ENCODE measurements at regions not wholly inside any gene's neighbourhood (a gene's known extent, or its start where the extent isn't known, plus 50 kb on each side); places are given as distances from the start of the nearest gene placed in this dataset.
"Not testable (repeated sequence)": the region's sequence is repeated elsewhere in the genome, so short reads cannot be mapped to it uniquely, and the experiment has no call there.

GRCh38 chr16:59355704-59356103 lies 621.6 kb upstream of the GOT2 start:
- no peak for FAIRE-seq

GRCh38 chr16:59351305-59351903 lies 617.3 kb upstream of the GOT2 start:
- no peak for FAIRE-seq

GRCh38 chr16:59350670-59351069 lies 616.6 kb upstream of the GOT2 start:
- no peak for FAIRE-seq

GRCh38 chr16:59342669-59343068 lies 608.6 kb upstream of the GOT2 start:
- FAIRE-seq, result no peak

GRCh38 chr16:59341368-59341767 lies 607.3 kb upstream of the GOT2 start:
- no peak for FAIRE-seq

- FAIRE-seq, result no peak
These were observed 605.8 kb upstream of the GOT2 start for GRCh38 chr16:59339871-59340270.

GRCh38 chr16:59336136-59336695 lies 602.1 kb upstream of the GOT2 start:
- FAIRE-seq, result no peak

- FAIRE-seq, result not testable (repeated sequence)
These were observed 597.6 kb upstream of the GOT2 start for GRCh38 chr16:59331708-59332107.

DNA sequence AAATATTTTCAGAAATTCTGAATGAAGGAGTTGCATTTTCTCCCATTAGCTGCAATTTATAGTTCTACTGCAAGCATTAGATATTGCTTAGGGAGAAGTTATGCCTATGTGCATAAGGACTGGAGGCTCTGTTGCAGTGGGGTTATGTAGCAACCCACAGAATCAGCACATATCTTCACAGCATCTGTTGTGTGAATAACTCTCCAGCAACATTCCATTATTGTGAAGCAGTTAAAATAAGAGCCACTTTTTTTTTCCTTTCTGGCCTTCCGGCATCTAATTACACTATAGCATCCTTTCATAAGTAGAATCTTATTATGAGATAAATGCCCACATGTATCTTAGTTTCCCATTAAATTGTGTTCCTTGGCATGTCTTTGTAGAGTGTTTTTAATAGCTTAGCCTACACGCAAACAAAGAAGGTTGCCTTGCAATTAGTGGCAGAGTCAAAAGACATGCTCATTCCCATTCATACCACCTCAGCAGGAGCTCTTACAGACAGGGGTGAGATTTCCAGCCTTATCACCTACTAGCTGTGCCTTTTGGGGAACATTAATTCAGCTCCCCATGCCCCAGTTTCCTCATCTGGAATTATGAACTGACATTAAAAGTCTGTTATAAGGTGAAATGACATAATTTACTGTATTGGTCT lies 596.0 kb upstream of the GOT2 start:
- no peak for FAIRE-seq

GRCh38 chr16:59328961-59329360 lies 594.8 kb upstream of the GOT2 start:
- FAIRE-seq, result no peak

- no peak for FAIRE-seq
These were observed 593.8 kb upstream of the GOT2 start for GRCh38 chr16:59327894-59328293.

GRCh38 chr16:59326955-59327354 lies 592.8 kb upstream of the GOT2 start:
- FAIRE-seq, result no peak

DNA sequence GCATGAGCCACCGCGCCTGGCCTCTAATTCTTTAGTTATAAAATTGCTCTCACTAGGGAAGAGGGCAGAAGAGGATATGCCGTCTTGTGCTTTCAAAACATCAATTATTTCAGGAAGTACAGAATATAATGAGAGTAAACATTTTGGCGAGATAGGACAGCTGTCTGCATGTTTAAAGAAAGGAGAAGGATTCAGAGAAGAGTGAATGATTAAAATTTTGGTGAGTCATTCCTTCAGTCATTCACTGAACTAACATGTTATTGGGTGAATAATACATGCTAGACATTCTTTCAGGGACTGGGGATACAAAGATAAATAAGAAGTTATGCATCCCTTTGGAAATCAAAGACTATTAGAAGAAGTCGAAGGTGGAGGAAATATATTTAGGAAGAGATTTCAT lies 590.3 kb upstream of the GOT2 start:
- FAIRE-seq, result no peak

GRCh38 chr16:59320657-59321056 lies 586.5 kb upstream of the GOT2 start:
- no peak for FAIRE-seq

DNA sequence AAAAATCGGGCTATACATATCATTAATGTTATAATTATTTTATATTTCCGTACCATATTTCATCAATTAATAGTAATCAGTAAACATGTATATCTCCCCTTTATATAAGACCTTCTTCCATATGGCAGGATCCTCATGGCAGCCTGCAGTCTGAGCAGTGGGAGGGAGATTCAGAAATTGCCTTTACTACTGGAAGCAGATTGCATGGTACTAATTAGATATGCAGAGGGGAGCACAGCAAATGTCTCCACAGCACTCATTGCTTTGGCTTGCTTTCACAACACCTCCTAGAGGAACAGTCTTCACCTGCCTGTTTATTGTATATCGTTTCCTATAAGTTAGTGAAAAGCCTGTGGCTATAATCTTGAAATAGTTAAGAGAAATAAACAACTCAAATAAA lies 585.8 kb upstream of the GOT2 start:
- no peak for FAIRE-seq

DNA sequence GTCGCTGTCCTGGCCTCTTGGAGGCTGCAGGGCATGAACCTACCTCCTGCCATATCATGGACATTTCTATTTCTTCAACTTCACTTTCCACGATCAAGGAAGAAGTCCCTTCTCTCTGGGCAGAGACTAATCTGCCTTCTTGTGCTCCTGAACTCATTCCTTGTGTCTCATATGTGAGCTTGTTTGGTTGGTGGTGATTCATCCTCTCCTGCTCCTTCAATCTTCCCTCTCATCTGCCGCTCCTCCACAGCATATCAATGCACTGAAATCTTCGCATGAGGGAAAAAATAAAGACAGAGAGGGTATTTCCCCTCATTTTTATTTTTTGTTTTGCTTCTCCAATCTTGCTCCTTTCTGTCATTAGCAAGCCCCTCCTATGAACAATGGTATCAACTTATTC lies 571.7 kb upstream of the GOT2 start:
- no peak for FAIRE-seq

- no peak for FAIRE-seq
These were observed 562.8 kb upstream of the GOT2 start for GRCh38 chr16:59296888-59297287.

- FAIRE-seq, result no peak
These were observed 562.0 kb upstream of the GOT2 start for GRCh38 chr16:59295993-59296736.

GRCh38 chr16:59295474-59295873 lies 561.4 kb upstream of the GOT2 start:
- FAIRE-seq, result no peak

- FAIRE-seq, result no peak
These were observed 556.6 kb upstream of the GOT2 start for GRCh38 chr16:59290718-59291117.

DNA sequence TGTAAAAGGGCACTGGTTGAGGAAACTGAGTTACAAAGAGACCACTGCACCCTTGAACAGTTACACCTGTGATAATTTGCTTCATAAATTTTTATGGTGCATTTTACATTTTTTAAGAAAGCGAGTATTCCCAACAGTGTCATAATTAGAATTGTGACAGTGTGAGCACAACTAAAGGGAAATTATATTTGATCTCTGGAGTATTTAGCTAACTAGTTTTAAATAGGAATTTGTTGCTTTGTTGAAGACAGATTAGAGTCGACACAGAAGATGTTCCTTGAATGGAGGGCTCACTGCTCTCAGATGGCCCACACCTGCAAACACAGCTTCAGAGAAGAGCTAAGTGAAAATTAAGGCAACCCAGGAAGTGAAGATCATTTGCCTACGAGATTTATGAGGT lies 555.0 kb upstream of the GOT2 start:
- FAIRE-seq, result no peak

DNA sequence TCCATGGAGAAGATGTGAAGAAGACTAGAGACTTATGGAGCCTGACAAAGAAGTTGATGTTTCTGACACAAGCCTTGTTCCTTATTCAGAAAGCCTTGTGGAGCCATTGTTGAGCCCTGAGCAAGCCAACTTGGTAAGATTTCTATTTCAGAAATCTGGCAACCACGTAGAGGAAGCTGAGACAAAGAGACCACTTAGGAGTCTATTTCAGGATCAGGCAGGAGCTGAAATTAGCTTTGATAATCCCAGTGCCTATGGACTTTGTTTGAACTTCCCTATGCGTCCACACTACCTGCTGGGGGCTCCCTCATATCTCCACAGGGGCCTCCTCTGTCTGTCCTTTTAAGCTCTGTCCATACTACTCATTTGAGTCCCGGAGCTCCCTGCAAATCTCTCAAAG lies 540.0 kb upstream of the GOT2 start:
- no peak for FAIRE-seq

GRCh38 chr16:59263955-59264354 lies 529.8 kb upstream of the GOT2 start:
- FAIRE-seq, result no peak

DNA sequence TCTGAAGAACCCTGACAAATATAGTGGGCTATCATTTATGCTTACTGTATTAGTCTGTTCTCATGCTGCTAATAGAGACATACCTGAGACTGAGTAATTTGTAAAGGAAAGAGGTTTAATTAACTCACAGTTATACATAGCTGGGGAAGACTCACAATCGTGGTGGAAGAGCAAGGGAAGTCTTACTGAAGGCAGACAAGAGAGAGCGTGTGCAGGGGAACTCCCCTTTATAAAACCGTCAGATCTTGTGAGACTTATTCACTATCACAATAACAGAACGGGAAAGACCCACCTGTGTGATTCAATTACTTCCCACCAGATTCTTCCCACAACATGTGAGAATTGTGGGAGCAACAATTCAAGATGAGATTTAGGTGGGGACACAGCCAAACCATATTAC lies 526.8 kb upstream of the GOT2 start:
- FAIRE-seq, result no peak

All from TTC549 (cell line).